ENCODE measurements at regions not wholly inside any gene's neighbourhood (a gene's known extent, or its start where the extent isn't known, plus 50 kb on each side); places are given as distances from the start of the nearest gene placed in this dataset.

DNA sequence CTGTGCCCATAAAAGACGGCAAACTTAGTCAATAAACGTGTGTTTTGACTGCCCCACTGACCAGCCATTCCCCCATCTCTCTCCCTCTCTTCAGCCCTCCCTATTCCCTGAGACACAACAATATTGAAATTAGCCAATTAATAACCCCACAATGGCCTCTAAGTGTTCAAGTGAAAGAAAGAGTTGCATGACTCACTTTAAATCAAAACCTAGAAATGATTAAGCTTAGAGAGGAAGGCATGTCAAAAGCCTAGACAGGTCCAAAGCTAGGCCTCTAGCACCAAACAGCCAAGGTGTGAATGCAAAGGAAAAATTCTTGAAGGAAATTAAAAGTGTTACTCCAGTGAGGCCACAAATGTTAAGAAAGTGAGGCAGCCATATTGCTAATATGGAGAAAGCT, 261.6 kb upstream of the TBX18 start:
- Histone ChIP-seq H3F3A (ENCODE audit: insufficient read depth) (no peaks in the 10 kb centered on the region), H3K9me3 (ENCODE audit: insufficient read depth, low read length) (no peaks in the 10 kb centered on the region), H3K4me2 (ENCODE audit: low read depth, low read length, poor library complexity, severe bottlenecking) (no peak overlapping the region), H3K79me2 (ENCODE audit: insufficient read depth, low read length) (no peaks in the 10 kb centered on the region), H4K20me1 (ENCODE audit: low read depth, low read length) (no peaks in the 10 kb centered on the region), H3K9me2 (replicated peaks; ENCODE audit: insufficient read depth, low read length) (no peaks in the 10 kb centered on the region), H3K27me3 (ENCODE audit: low read length) (no peaks in the 10 kb centered on the region), H3K27ac (ENCODE audit: low read depth, low read length) (no peak overlapping the region), H3K36me3 (ENCODE audit: low read length) (no peaks in the 10 kb centered on the region), H3K4me3 (ENCODE audit: insufficient read depth, low read length, poor library complexity, severe bottlenecking) (no peak overlapping the region), H3K9ac (ENCODE audit: low read length) (no peak overlapping the region), H2AFZ (ENCODE audit: low read depth, low read length, severe bottlenecking) (no peak overlapping the region)
- TF ChIP-seq EZH2phosphoT487 (conservative IDR thresholded peaks at IDR 0.05; ENCODE audit: low read length) = no peak
- TF ChIP-seq, protein P1, sequence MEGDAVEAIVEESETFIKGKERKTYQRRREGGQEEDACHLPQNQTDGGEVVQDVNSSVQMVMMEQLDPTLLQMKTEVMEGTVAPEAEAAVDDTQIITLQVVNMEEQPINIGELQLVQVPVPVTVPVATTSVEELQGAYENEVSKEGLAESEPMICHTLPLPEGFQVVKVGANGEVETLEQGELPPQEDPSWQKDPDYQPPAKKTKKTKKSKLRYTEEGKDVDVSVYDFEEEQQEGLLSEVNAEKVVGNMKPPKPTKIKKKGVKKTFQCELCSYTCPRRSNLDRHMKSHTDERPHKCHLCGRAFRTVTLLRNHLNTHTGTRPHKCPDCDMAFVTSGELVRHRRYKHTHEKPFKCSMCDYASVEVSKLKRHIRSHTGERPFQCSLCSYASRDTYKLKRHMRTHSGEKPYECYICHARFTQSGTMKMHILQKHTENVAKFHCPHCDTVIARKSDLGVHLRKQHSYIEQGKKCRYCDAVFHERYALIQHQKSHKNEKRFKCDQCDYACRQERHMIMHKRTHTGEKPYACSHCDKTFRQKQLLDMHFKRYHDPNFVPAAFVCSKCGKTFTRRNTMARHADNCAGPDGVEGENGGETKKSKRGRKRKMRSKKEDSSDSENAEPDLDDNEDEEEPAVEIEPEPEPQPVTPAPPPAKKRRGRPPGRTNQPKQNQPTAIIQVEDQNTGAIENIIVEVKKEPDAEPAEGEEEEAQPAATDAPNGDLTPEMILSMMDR (IDR thresholded peaks at IDR 0.05; ENCODE audit: insufficient read depth, low read length, poor library complexity, severe bottlenecking) = no peak

- TF ChIP-seq, protein P1 (IDR thresholded peaks at IDR 0.05; ENCODE audit: insufficient read depth, low read length, poor library complexity, severe bottlenecking) = no peak
- TF ChIP-seq EZH2phosphoT487 (conservative IDR thresholded peaks at IDR 0.05; ENCODE audit: low read length) = no peak
Observed at GRCh38 chr6:85023721-85024120, 259.3 kb upstream of the TBX18 start.

DNA sequence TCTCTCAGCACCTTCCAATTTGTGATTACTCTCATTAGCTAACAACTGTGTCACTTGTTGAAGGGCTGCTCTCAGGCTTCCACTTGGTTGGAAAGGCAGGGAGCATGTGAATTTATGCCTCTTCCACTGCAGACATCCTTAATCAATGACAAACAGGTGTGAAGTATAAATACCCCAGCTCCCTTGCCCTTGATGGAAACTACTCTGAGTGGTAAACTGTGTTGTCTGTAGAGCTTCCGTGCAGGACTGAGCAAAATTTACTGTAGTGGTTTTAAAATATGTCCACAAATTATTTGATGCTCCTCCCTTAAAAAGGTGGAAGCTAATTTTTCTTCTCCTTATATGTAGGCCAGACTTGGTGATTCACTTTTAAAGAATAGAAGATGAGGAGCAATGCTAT, 253.0 kb upstream of the TBX18 start:
- no peaks in the 10 kb centered on the region for H4K20me1 ChIP-seq (ENCODE audit: low read depth, low read length)
- no peak overlapping the region for H2AFZ ChIP-seq (ENCODE audit: low read depth, low read length, severe bottlenecking)
- H3K27ac ChIP-seq (ENCODE audit: low read depth, low read length) = no peak overlapping the region
- no peak overlapping the region for H3K4me2 ChIP-seq (ENCODE audit: low read depth, low read length, poor library complexity, severe bottlenecking)
- no peaks in the 10 kb centered on the region for H3K79me2 ChIP-seq (ENCODE audit: insufficient read depth, low read length)
- TF ChIP-seq EZH2phosphoT487 (conservative IDR thresholded peaks at IDR 0.05; ENCODE audit: low read length) = no peak
- TF ChIP-seq, protein P1 (IDR thresholded peaks at IDR 0.05; ENCODE audit: insufficient read depth, low read length, poor library complexity, severe bottlenecking) = no peak
- H3K9ac ChIP-seq (ENCODE audit: low read length) = no peak overlapping the region
- no peaks in the 10 kb centered on the region for H3K27me3 ChIP-seq (ENCODE audit: low read length)
- H3K9me2 ChIP-seq (replicated peaks; ENCODE audit: insufficient read depth, low read length) = no peaks in the 10 kb centered on the region
- no peaks in the 10 kb centered on the region for H3F3A ChIP-seq (ENCODE audit: insufficient read depth)
- H3K36me3 ChIP-seq (ENCODE audit: low read length) = no peaks in the 10 kb centered on the region
- H3K4me3 ChIP-seq (ENCODE audit: insufficient read depth, low read length, poor library complexity, severe bottlenecking) = no peak overlapping the region
- H3K9me3 ChIP-seq (ENCODE audit: insufficient read depth, low read length) = no peaks in the 10 kb centered on the region

More at GRCh38 chr6:85023721-85024120, 259.3 kb upstream of the TBX18 start:
- no peaks in the 10 kb centered on the region for H3F3A ChIP-seq (ENCODE audit: insufficient read depth)
- no peaks in the 10 kb centered on the region for H3K9me2 ChIP-seq (replicated peaks; ENCODE audit: insufficient read depth, low read length)
- H3K36me3 ChIP-seq (ENCODE audit: low read length) = no peaks in the 10 kb centered on the region
- H3K4me3 ChIP-seq (ENCODE audit: insufficient read depth, low read length, poor library complexity, severe bottlenecking) = no peak overlapping the region
- no peak overlapping the region for H3K9ac ChIP-seq (ENCODE audit: low read length)
- no peak overlapping the region for H3K27ac ChIP-seq (ENCODE audit: low read depth, low read length)
- no peaks in the 10 kb centered on the region for H3K27me3 ChIP-seq (ENCODE audit: low read length)
- H4K20me1 ChIP-seq (ENCODE audit: low read depth, low read length) = no peaks in the 10 kb centered on the region
- no peaks in the 10 kb centered on the region for H3K9me3 ChIP-seq (ENCODE audit: insufficient read depth, low read length)
- no peak overlapping the region for H3K4me2 ChIP-seq (ENCODE audit: low read depth, low read length, poor library complexity, severe bottlenecking)
- H3K79me2 ChIP-seq (ENCODE audit: insufficient read depth, low read length) = no peaks in the 10 kb centered on the region
- H2AFZ ChIP-seq (ENCODE audit: low read depth, low read length, severe bottlenecking) = no peak overlapping the region
